ENCODE measurements at regions not wholly inside any gene's neighbourhood (a gene's known extent, or its start where the extent isn't known, plus 50 kb on each side); places are given as distances from the start of the nearest gene placed in this dataset.
A peak's percentile ranks its signal among the peaks of the same experiment; 100 is the strongest.

- TF ChIP-seq TSHZ2 (CRISPR knock-in tag; IDR thresholded peaks at IDR 0.05) (no peak), RARB (CRISPR knock-in tag; IDR thresholded peaks at IDR 0.05) (no peak)
Measured at GRCh38 chr3:159821736-159822135, 166.9 kb upstream of the IL12A start (continued).

- ATAC-seq, result no peak
- TF ChIP-seq TCF4 (CRISPR knock-in tag; IDR thresholded peaks at IDR 0.05; ENCODE audit: borderline replicate concordance) (no peak), ZC3H10 (CRISPR knock-in tag; IDR thresholded peaks at IDR 0.05) (no peak), SNAI2 (CRISPR knock-in tag; IDR thresholded peaks at IDR 0.05) (no peak), PPARA (CRISPR knock-in tag; IDR thresholded peaks at IDR 0.05; ENCODE audit: borderline replicate concordance) (no peak), RARB (CRISPR knock-in tag; IDR thresholded peaks at IDR 0.05) (no peak), PATZ1 (CRISPR knock-in tag; IDR thresholded peaks at IDR 0.05; ENCODE audit: borderline replicate concordance) (no peak), TOX (CRISPR knock-in tag; IDR thresholded peaks at IDR 0.05; ENCODE audit: borderline replicate concordance) (no peak), ZNF8 (CRISPR knock-in tag; IDR thresholded peaks at IDR 0.05) (no peak)
Measured at GRCh38 chr3:159823780-159824179, 164.9 kb upstream of the IL12A start.

GRCh38 chr3:159824333-159824732 is 164.3 kb upstream of the IL12A start:
- TF ChIP-seq SNAI2 (CRISPR knock-in tag; IDR thresholded peaks at IDR 0.05) (peak; percentile 46; the same call in 1 of the 2 replicates), ISL1 (CRISPR knock-in tag; IDR thresholded peaks at IDR 0.05) (peak; percentile 82), ZFP30 (CRISPR knock-in tag; IDR thresholded peaks at IDR 0.05) (no peak), POU6F1 (CRISPR knock-in tag; IDR thresholded peaks at IDR 0.05; ENCODE audit: borderline replicate concordance, low read depth) (0 out of 2 replicates have a peak, but pooled peaks have one; percentile 59)

GRCh38 chr3:159825216-159825854 is 163.3 kb upstream of the IL12A start:
- no peak for TF ChIP-seq ZFP30 (CRISPR knock-in tag; IDR thresholded peaks at IDR 0.05)
- TF ChIP-seq TCF4 (CRISPR knock-in tag; IDR thresholded peaks at IDR 0.05; ENCODE audit: borderline replicate concordance), result no peak
- TF ChIP-seq CSRNP3 (CRISPR knock-in tag; IDR thresholded peaks at IDR 0.05), result no peak
- TF ChIP-seq ZNF565 (CRISPR knock-in tag; conservative IDR thresholded peaks at IDR 0.05; ENCODE audit: low read depth), result no peak
- no peak for TF ChIP-seq CREB5 (CRISPR knock-in tag; IDR thresholded peaks at IDR 0.05; ENCODE audit: low read depth)
- no peak for TF ChIP-seq POU6F1 (CRISPR knock-in tag; IDR thresholded peaks at IDR 0.05; ENCODE audit: borderline replicate concordance, low read depth)
- no peak for TF ChIP-seq GLIS3 (CRISPR knock-in tag; IDR thresholded peaks at IDR 0.05)
- no peak for TF ChIP-seq CSDC2 (CRISPR knock-in tag; IDR thresholded peaks at IDR 0.05)
- no peak for TF ChIP-seq ZC3H10 (CRISPR knock-in tag; IDR thresholded peaks at IDR 0.05)
- no peak for TF ChIP-seq ZFP3 (CRISPR knock-in tag; IDR thresholded peaks at IDR 0.05)
- TF ChIP-seq ARNTL (CRISPR knock-in tag; IDR thresholded peaks at IDR 0.05; ENCODE audit: borderline replicate concordance, low read depth), result no peak
- TF ChIP-seq BACH2 (CRISPR knock-in tag; IDR thresholded peaks at IDR 0.05; ENCODE audit: borderline replicate concordance), result no peak
- no peak for ATAC-seq

More at GRCh38 chr3:159824333-159824732, 164.3 kb upstream of the IL12A start:
- ATAC-seq, result peak; percentile 87

Data from SK-N-SH treated with all-trans-retinoic acid at 6 μM for 48 hours (cell line).